OCI-LY3 (cell line): ENCODE measurements at regions not wholly inside any gene's neighbourhood (a gene's known extent, or its start where the extent isn't known, plus 50 kb on each side); places are given as distances from the start of the nearest gene placed in this dataset.

Experiments
- H2AFZ ChIP-seq: fragments of 200-600, 300-600 bp; shearing (Covaris generic); 2 replicates; pipeline ENCODE4 v1.6.0; 2014; ENCODE audit warnings: antibody characterized with exemption, low read depth, low read length
- H3K27ac ChIP-seq: fragments of 200-600, 300-600 bp; sonication (generic); 2 replicates; pipeline ENCODE4 v1.5.1; 2014; ENCODE audit warnings: mild to moderate bottlenecking, low read length, moderate library complexity, mixed read lengths
- H3K27me3 ChIP-seq: fragments of 200-600, 300-600 bp; sonication (generic); 2 replicates; pipeline ENCODE4 v1.6.1; 2014; ENCODE audit warnings: low read depth, low read length, mixed read lengths
- H3K36me3 ChIP-seq: fragments of 200-600, 300-600 bp; sonication (generic); replicated peaks from 2 replicates; pipeline ENCODE3; 2014; ENCODE audit warnings: low read depth, low read length, mixed read lengths
- H3K4me1 ChIP-seq: fragments of 300-600, 200-600 bp; sonication (generic); 2 replicates; pipeline ENCODE4 v1.6.1; 2014; ENCODE audit warnings: low read length, mixed read lengths
- H3K4me2 ChIP-seq: fragments of 200-600, 300-600 bp; sonication (generic); 2 replicates; pipeline ENCODE4 v1.6.1; 2014; ENCODE audit warnings: low read length, mixed read lengths
- H3K4me3 ChIP-seq: fragments of 300-600, 200-600 bp; sonication (generic); 2 replicates; pipeline ENCODE4 v1.5.1; 2014; ENCODE audit warnings: antibody characterized with exemption, mild to moderate bottlenecking, low read length, moderate library complexity
- H3K79me2 ChIP-seq: fragments of 300-600, 200-600 bp; shearing (Covaris generic); 2 replicates; pipeline ENCODE4 v1.6.1; 2014; ENCODE audit warnings: mild to moderate bottlenecking, low read length, mixed read lengths
- H3K9ac ChIP-seq: fragments of 300-600, 200-600 bp; shearing (Covaris generic); 2 replicates; pipeline ENCODE4 v1.6.0; 2014; ENCODE audit warnings: mild to moderate bottlenecking, low read length, moderate library complexity
- H3K9me3 ChIP-seq: fragments of 200-600, 300-600 bp; shearing (Covaris generic); 2 replicates; pipeline ENCODE4 v1.6.1; 2014; ENCODE audit warnings: low read length, mixed read lengths; ENCODE audit not compliant: insufficient read depth
- H4K20me1 ChIP-seq: fragments of 200-600, 300-600 bp; sonication (generic); 2 replicates; pipeline ENCODE4 v1.6.1; 2016; ENCODE audit warnings: low read length, mixed read lengths; ENCODE audit not compliant: insufficient read depth
- EZH2phosphoT487 ChIP-seq: fragments of 200-600 bp; shearing (Covaris generic); IDR thresholded peaks from 2 replicates; pipeline ENCODE4 v1.6.1; 2018; ENCODE audit warnings: antibody characterized with exemption, mixed run types, low read depth
- TF ChIP-seq, protein P1 (sequence below): fragments of 200-600, 300-600 bp; sonication (generic); IDR thresholded peaks from 2 replicates; pipeline ENCODE4 v1.5.1; 2014; ENCODE audit warnings: antibody characterized with exemption, low read length, low read depth

DNA sequence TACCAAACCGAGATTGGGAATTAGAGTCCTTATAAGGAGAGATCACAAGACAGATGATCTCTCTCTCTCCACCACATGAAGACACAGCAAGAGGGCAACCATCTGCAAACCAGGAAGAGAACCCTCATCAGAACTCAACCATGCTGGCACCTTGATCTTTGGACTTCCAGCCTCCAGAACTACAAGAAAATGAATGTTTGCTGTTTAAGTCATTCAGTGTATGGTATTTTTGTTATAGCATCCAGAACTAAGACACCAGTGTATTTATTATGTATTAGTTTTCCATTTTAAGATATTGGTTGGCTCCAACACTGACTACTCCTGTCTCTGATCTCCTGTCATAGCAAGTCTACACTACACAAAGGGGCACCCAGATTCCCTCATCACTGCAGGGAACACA lies 86.9 kb downstream of the CCDC34 start:
- Histone ChIP-seq H3K4me1 (no peaks in the 10 kb centered on the region), H3K4me3 (no peak overlapping the region), H3K4me2 (no peak overlapping the region), H3K27ac (no peak overlapping the region), H4K20me1 (no peaks in the 10 kb centered on the region), H2AFZ (no peak overlapping the region), H3K27me3 (no peaks in the 10 kb centered on the region), H3K9me3 (no peaks in the 10 kb centered on the region), H3K9ac (no peak overlapping the region), H3K79me2 (no peaks in the 10 kb centered on the region), H3K36me3 (no peaks in the 10 kb centered on the region)
- TF ChIP-seq, protein P1, sequence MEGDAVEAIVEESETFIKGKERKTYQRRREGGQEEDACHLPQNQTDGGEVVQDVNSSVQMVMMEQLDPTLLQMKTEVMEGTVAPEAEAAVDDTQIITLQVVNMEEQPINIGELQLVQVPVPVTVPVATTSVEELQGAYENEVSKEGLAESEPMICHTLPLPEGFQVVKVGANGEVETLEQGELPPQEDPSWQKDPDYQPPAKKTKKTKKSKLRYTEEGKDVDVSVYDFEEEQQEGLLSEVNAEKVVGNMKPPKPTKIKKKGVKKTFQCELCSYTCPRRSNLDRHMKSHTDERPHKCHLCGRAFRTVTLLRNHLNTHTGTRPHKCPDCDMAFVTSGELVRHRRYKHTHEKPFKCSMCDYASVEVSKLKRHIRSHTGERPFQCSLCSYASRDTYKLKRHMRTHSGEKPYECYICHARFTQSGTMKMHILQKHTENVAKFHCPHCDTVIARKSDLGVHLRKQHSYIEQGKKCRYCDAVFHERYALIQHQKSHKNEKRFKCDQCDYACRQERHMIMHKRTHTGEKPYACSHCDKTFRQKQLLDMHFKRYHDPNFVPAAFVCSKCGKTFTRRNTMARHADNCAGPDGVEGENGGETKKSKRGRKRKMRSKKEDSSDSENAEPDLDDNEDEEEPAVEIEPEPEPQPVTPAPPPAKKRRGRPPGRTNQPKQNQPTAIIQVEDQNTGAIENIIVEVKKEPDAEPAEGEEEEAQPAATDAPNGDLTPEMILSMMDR = no peak
- no peak for TF ChIP-seq EZH2phosphoT487

DNA sequence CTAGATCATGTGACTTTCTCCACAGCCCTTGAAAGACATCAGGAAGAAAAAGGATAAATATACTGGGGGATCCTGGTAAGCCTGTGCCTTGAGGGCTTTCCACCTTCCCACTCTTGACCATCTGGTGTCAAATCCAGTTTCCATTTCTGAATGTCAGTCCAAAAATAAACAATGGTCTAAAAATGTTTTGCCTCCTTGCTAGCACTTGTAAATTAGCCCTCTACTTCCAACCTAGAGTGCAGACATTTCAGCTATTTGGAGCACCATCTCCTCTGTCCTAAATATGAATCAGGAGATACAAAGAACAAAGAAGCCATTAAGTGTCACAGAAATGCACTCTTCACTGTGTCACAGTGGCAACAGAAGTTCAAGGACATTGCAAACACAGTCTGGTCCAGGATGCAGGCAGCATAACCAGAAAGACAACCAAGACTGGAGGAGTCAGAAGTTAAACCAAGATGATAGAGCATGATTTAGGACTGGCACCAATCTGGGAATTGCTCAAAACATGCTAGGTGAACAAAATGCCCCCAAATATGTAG lies 88.1 kb downstream of the CCDC34 start:
- TF ChIP-seq, protein P1 = no peak
- TF ChIP-seq EZH2phosphoT487 = no peak
- Histone ChIP-seq H3K9me3 (no peaks in the 10 kb centered on the region), H3K4me3 (no peak overlapping the region), H3K9ac (no peak overlapping the region), H3K4me1 (no peaks in the 10 kb centered on the region), H3K27ac (no peak overlapping the region), H3K27me3 (no peaks in the 10 kb centered on the region), H4K20me1 (no peaks in the 10 kb centered on the region), H3K79me2 (no peaks in the 10 kb centered on the region), H3K36me3 (no peaks in the 10 kb centered on the region), H2AFZ (no peak overlapping the region), H3K4me2 (no peak overlapping the region)

DNA sequence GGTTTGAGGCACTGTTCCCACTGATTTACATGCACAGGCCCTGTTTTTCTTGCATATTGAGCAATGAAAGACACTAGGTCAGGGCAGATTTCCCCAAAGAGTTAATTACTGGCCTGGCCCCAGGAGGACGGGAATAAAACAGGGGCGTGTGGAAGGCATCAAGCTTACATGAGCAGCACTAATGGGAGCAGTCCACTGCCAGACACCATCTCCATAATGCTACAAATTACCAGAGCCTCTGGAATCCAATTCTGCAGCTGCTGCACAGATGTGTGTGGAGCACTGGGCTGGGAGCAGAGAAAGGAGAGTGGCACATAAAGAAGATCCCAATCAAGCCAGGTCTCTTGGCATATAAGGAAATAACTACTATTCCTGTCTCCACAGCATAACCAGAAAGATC lies 96.9 kb downstream of the CCDC34 start:
- H3K27ac ChIP-seq = no peak overlapping the region
- H3K4me1 ChIP-seq = no peaks in the 10 kb centered on the region
- no peak overlapping the region for H3K4me3 ChIP-seq
- no peaks in the 10 kb centered on the region for H3K79me2 ChIP-seq
- H3K9ac ChIP-seq = no peak overlapping the region
- TF ChIP-seq, protein P1 = no peak
- TF ChIP-seq EZH2phosphoT487 = no peak
- H4K20me1 ChIP-seq = no peaks in the 10 kb centered on the region
- no peak overlapping the region for H3K4me2 ChIP-seq
- no peaks in the 10 kb centered on the region for H3K27me3 ChIP-seq
- no peaks in the 10 kb centered on the region for H3K9me3 ChIP-seq
- H2AFZ ChIP-seq = no peak overlapping the region
- H3K36me3 ChIP-seq = no peaks in the 10 kb centered on the region

DNA sequence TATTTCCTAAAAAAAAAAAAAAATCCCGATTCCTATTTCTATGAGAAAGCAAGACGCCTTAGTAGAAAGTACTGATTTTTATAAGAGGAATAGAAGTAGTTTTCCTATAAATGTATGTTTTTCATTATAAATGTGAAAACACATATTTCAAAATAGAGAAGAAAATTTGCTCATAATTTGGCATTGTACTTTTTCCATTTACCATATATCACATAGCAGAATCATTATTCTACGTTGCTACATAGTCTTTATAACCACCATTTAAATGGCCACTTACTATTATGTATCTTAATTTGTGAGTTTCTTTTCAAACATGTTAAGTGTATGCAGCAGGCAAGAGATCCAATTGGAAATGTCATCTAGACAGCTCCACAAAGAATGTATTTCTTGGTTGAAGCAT lies 99.0 kb downstream of the CCDC34 start:
- H2AFZ ChIP-seq = no peak overlapping the region
- no peak overlapping the region for H3K9ac ChIP-seq
- no peaks in the 10 kb centered on the region for H3K36me3 ChIP-seq

More for the DNA sequence above, 99.0 kb downstream of the CCDC34 start:
- Histone ChIP-seq H3K79me2 (no peaks in the 10 kb centered on the region), H4K20me1 (no peaks in the 10 kb centered on the region), H3K27me3 (no peaks in the 10 kb centered on the region), H3K4me2 (no peak overlapping the region), H3K4me1 (no peaks in the 10 kb centered on the region), H3K27ac (no peak overlapping the region), H3K4me3 (no peak overlapping the region), H3K9me3 (no peaks in the 10 kb centered on the region; the same call in 1 of the 2 replicates)
- TF ChIP-seq, protein P1 = no peak
- no peak for TF ChIP-seq EZH2phosphoT487
